ENCODE measurements at regions not wholly inside any gene's neighbourhood (a gene's known extent, or its start where the extent isn't known, plus 50 kb on each side); places are given as distances from the start of the nearest gene placed in this dataset.

DNA sequence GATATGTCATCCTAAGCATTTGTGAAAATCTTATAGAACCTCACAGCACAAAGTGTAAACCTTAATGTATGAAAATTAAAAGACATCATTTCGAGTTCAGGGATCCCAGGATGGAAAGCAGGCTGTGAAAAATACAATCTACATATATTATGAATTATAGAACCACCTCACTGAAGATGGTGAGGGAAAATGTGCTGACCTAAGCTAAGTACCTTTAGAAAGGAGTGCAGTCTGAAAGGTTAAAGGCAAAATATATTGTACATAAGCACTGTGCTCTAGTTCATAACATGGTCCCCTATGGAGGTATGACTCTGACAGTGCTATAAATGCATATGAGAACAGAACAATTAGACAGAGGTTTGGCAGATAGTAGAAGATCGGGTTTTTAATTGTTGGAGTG, 368.6 kb downstream of the TMA16 start:
- no peak for DNase-seq
- H3K36me3 Mint-ChIP-seq (ENCODE audit: insufficient read depth in 1 of 3, low read depth in 3 of 3): no peaks in the 10 kb centered on the region
- no peak overlapping the region for H3K27ac Mint-ChIP-seq
- Histone ChIP-seq H4K5ac (ENCODE audit: insufficient read length, low read depth, low read length) (no peak overlapping the region), H3T11ph (ENCODE audit: low read length) (no peak overlapping the region), H2AFZ (ENCODE audit: low read length) (no peak overlapping the region), H3K23me2 (ENCODE audit: insufficient read length, low read depth, low read length, poor library complexity, severe bottlenecking) (no peaks in the 10 kb centered on the region), H3K18ac (ENCODE audit: insufficient read length, low read depth, low read length) (no peak overlapping the region), H2BK12ac (ENCODE audit: insufficient read length, low read depth, low read length) (no peak overlapping the region), H4K20me1 (ENCODE audit: control insufficient read depth, insufficient read depth, insufficient read length) (no peaks in the 10 kb centered on the region), H4K91ac (ENCODE audit: insufficient read length, low read depth, low read length) (no peak overlapping the region), H2BK15ac (ENCODE audit: low read depth, low read length) (no peak overlapping the region), H3K4me2 (ENCODE audit: insufficient read depth, insufficient read length, low read length) (no peak overlapping the region), H2AK5ac (ENCODE audit: insufficient read length, low read length) (no peak overlapping the region), H3K14ac (ENCODE audit: insufficient read depth, low read length) (no peak overlapping the region), H3K79me1 (ENCODE audit: insufficient read depth, low read depth, low read length, poor library complexity, severe bottlenecking) (no peaks in the 10 kb centered on the region), H3K4me1 (ENCODE audit: insufficient read depth, low read length) (no peaks in the 10 kb centered on the region), H3K56ac (ENCODE audit: insufficient read length, low read depth, low read length) (no peak overlapping the region), H2BK20ac (ENCODE audit: low read depth, low read length, poor library complexity, severe bottlenecking) (no peak overlapping the region), H2BK5ac (ENCODE audit: insufficient read length, low read length) (no peak overlapping the region), H3K79me2 (ENCODE audit: insufficient read depth, low read length) (no peaks in the 10 kb centered on the region), H3K4ac (ENCODE audit: low read depth, low read length) (no peak overlapping the region), H3K9me3 (ENCODE audit: control insufficient read depth, low read depth, low read length) (no peaks in the 10 kb centered on the region), H3K9ac (ENCODE audit: extremely low read depth, insufficient read length, low read length) (no peak overlapping the region), H3K23ac (ENCODE audit: insufficient read length, low read depth, low read length) (no peak overlapping the region), H4K8ac (replicated peaks; ENCODE audit: insufficient read length, low read depth, low read length) (no peak overlapping the region), H2BK120ac (ENCODE audit: low read depth, low read length, poor library complexity, severe bottlenecking) (no peak overlapping the region), H3K27ac (ENCODE audit: insufficient read length, low read depth, low read length) (no peak overlapping the region), H3K27me3 (ENCODE audit: insufficient read depth, low read length) (no peaks in the 10 kb centered on the region)
- peaks cover 2 to 3% of the 10 kb centered on the region in 2 experiments; a peak in 3 of 4 replicates for H3K4me1 Mint-ChIP-seq
- H3K9me3 Mint-ChIP-seq: no peaks in the 10 kb centered on the region
- H3K27me3 Mint-ChIP-seq (ENCODE audit: low read depth): no peaks in the 10 kb centered on the region
- no CpG with 5 or more reads among the region's 2 CpGs for whole genome bisulfite sequencing (ENCODE audit: extremely low coverage, insufficient read length, low lambda C conversion rate)
- no peak overlapping the region for H3K4me3 Mint-ChIP-seq
- TF ChIP-seq, protein P1, sequence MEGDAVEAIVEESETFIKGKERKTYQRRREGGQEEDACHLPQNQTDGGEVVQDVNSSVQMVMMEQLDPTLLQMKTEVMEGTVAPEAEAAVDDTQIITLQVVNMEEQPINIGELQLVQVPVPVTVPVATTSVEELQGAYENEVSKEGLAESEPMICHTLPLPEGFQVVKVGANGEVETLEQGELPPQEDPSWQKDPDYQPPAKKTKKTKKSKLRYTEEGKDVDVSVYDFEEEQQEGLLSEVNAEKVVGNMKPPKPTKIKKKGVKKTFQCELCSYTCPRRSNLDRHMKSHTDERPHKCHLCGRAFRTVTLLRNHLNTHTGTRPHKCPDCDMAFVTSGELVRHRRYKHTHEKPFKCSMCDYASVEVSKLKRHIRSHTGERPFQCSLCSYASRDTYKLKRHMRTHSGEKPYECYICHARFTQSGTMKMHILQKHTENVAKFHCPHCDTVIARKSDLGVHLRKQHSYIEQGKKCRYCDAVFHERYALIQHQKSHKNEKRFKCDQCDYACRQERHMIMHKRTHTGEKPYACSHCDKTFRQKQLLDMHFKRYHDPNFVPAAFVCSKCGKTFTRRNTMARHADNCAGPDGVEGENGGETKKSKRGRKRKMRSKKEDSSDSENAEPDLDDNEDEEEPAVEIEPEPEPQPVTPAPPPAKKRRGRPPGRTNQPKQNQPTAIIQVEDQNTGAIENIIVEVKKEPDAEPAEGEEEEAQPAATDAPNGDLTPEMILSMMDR (conservative IDR thresholded peaks at IDR 0.05): no peak
